Thyroid gland (tissue), 4 donors: ENCODE measurements at regions not wholly inside any gene's neighbourhood (a gene's known extent, or its start where the extent isn't known, plus 50 kb on each side); places are given as distances from the start of the nearest gene placed in this dataset.

Experiments
- DNase-seq, 2 donors: peaks; one replicate each; pipeline ENCODE4 v3.0.0-alpha.2; 2019
- H3K27ac ChIP-seq, 3 donors: fragments of 200-600 bp; sonication (generic); 1 replicate in 2 of 3; 2 replicates in 1 of 3; pipeline ENCODE4 v1.5.1; 2016 to 2019; ENCODE audit warnings: mild to moderate bottlenecking in 1 of 3, moderate library complexity in 1 of 3
- H3K27me3 ChIP-seq: fragments of 200-600 bp; sonication (generic); one replicate; pipeline ENCODE4 v1.5.1; 2019
- H3K36me3 ChIP-seq, 2 donors: fragments of 200-600 bp; sonication (generic); one replicate each; pipeline ENCODE4 v1.5.1; 2016 to 2019
- H3K4me1 ChIP-seq, 2 donors: fragments of 200-600 bp; sonication (generic); one replicate each; pipeline ENCODE4 v1.5.1; 2017 to 2019
- H3K4me3 ChIP-seq, 3 donors: fragments of 200-600 bp; sonication (generic); replicated peaks in 1 of 3; 1 replicate in 2 of 3; 2 replicates in 1 of 3; pipeline ENCODE4 v1.5.1; 2016; ENCODE audit warnings: mild to moderate bottlenecking in 1 of 3
- H3K9me3 ChIP-seq: fragments of 200-600 bp; sonication (generic); one replicate; pipeline ENCODE4 v1.5.1; 2017
- CTCF ChIP-seq, 6 experiments: fragments of 200-600 bp in 3 of 6; fragments of 450-650 bp in 3 of 6; sonication (generic) in 3 of 6; IDR thresholded peaks; one replicate each; pipeline ENCODE4 v1.5.1; 2016 to 2019; ENCODE audit warnings: antibody characterized with exemption in 6 of 6, mild to moderate bottlenecking in 2 of 6, inconsistent platforms in 1 of 6, moderate library complexity in 1 of 6
- POLR2A ChIP-seq, 2 donors: fragments of 450-650 bp; IDR thresholded peaks; one replicate each; pipeline ENCODE4 v1.6.1; 2017; ENCODE audit warnings: antibody characterized with exemption in 2 of 2, mild to moderate bottlenecking in 2 of 2, moderate library complexity in 1 of 2
- WGBS, 2 donors: methylation state at CpG; one replicate each; pipeline ENCODE4 v1.1.5; 2017; 5-methylcytosine and 5-hydroxymethylcytosine counted together
- intact Hi-C: fragments of 100-400 bp; cut with DNase I; formaldehyde crosslinking; loops from one replicate; pipeline ENCODE4 v1.15.1; 2023

GRCh38 chr3:76345878-76346277 lies 560.5 kb upstream of the ZNF717 start:
- no peak overlapping the region for H3K4me3 ChIP-seq
- no peak overlapping the region for H3K27ac ChIP-seq
- WGBS, 2 donors, result 49 to 62% methylated on average over 2 of the region's 2 CpGs
- intact Hi-C loops, result no loop called here
- H3K9me3 ChIP-seq, result no peaks in the 10 kb centered on the region
- no peaks in the 10 kb centered on the region for H3K27me3 ChIP-seq
- no peaks in the 10 kb centered on the region for H3K36me3 ChIP-seq
- TF ChIP-seq POLR2A (IDR thresholded peaks at IDR 0.05) (no peak), CTCF (IDR thresholded peaks at IDR 0.05) (no peak)
- no peaks in the 10 kb centered on the region for H3K4me1 ChIP-seq
- no peak for DNase-seq

GRCh38 chr3:76346690-76347089 lies 561.3 kb upstream of the ZNF717 start:
- H3K27ac ChIP-seq, result no peak overlapping the region
- no peak for TF ChIP-seq POLR2A (IDR thresholded peaks at IDR 0.05)
- no peak for TF ChIP-seq CTCF (IDR thresholded peaks at IDR 0.05)
- 89 to 92% methylated on average over 3 of the region's 3 CpGs for WGBS, 2 donors
- intact Hi-C loops, result no loop called here
- no peaks in the 10 kb centered on the region for H3K27me3 ChIP-seq
- H3K9me3 ChIP-seq, result no peaks in the 10 kb centered on the region
- no peaks in the 10 kb centered on the region for H3K36me3 ChIP-seq
- no peak for DNase-seq
- H3K4me3 ChIP-seq, result no peak overlapping the region
- no peaks in the 10 kb centered on the region for H3K4me1 ChIP-seq

GRCh38 chr3:76349715-76350480 lies 564.5 kb upstream of the ZNF717 start:
- Histone ChIP-seq H3K36me3 (no peaks in the 10 kb centered on the region), H3K27ac (no peak overlapping the region), H3K4me1 (no peaks in the 10 kb centered on the region), H3K4me3 (no peak overlapping the region), H3K9me3 (no peaks in the 10 kb centered on the region), H3K27me3 (no peaks in the 10 kb centered on the region)
- no peak for DNase-seq
- TF ChIP-seq CTCF (IDR thresholded peaks at IDR 0.05) (no peak), POLR2A (IDR thresholded peaks at IDR 0.05) (no peak)
- intact Hi-C loops, result no loop called here
- WGBS, 2 donors, result 85 to 94% methylated on average over 3 of the region's 3 CpGs

GRCh38 chr3:76352051-76352450 lies 566.7 kb upstream of the ZNF717 start:
- Histone ChIP-seq H3K4me1 (no peaks in the 10 kb centered on the region), H3K27ac (no peak overlapping the region), H3K9me3 (no peaks in the 10 kb centered on the region), H3K27me3 (no peaks in the 10 kb centered on the region), H3K36me3 (no peaks in the 10 kb centered on the region), H3K4me3 (no peak overlapping the region)
- DNase-seq, result no peak
- intact Hi-C loops, result no loop called here
- 61 to 73% methylated on average over 1 of the region's 1 CpG for WGBS, 2 donors
- TF ChIP-seq POLR2A (IDR thresholded peaks at IDR 0.05), result no peak
- TF ChIP-seq CTCF (IDR thresholded peaks at IDR 0.05), result no peak

- no peak overlapping the region for H3K27ac ChIP-seq
- H3K4me1 ChIP-seq, result no peaks in the 10 kb centered on the region
- H3K27me3 ChIP-seq, result no peaks in the 10 kb centered on the region
- TF ChIP-seq CTCF (IDR thresholded peaks at IDR 0.05) (no peak), POLR2A (IDR thresholded peaks at IDR 0.05) (no peak)
- no peak for DNase-seq
- H3K9me3 ChIP-seq, result no peaks in the 10 kb centered on the region
- H3K4me3 ChIP-seq, result no peak overlapping the region
- 88 to 89% methylated on average over 9 of the region's 9 CpGs for WGBS, 2 donors
- intact Hi-C loops, result no loop called here
- no peaks in the 10 kb centered on the region for H3K36me3 ChIP-seq
Observed at GRCh38 chr3:76352511-76353284, 567.3 kb upstream of the ZNF717 start.
